ENCODE measurements at regions not wholly inside any gene's neighbourhood (a gene's known extent, or its start where the extent isn't known, plus 50 kb on each side); places are given as distances from the start of the nearest gene placed in this dataset.

DNA sequence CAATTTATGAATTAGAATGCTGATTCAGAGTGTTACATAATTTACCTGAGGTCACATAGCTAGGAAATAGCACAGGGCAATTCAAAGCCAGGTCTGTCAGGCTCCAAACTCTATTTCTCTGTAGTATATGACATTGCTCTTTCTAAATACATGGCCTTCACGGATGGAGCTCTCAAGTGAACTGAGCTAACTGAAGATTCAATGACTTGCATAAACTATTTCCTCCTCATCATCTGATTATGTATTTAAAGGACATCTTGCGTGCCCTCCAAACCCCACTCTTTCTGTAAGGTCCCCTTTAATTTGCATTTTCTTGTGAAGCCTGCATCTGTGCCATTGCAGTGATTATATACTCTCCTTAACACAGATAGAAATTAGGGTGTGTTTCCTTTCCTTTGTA is 537.4 kb upstream of the VRK2 start:
- ATAC-seq = no peak
- ChIA-PET POLR2A (no interaction called here), CTCF (interaction anchor here (0.7 kb wide), 1 partner anchor 693 kb away, joined by 5 read pairs; no protein-coding TSS in a partner anchor)
- Histone ChIP-seq H3K4me3 (ENCODE audit: low read depth in 2 of 2, low read length in 2 of 2) (no peak overlapping the region), H3K27me3 (ENCODE audit: control insufficient read depth, insufficient read depth, low read length) (no peaks in the 10 kb centered on the region), H3K4me1 (ENCODE audit: control insufficient read depth, insufficient read depth, low read length) (no peaks in the 10 kb centered on the region), H3K36me3 (ENCODE audit: control insufficient read depth, insufficient read depth, low read length) (no peaks in the 10 kb centered on the region), H3K9me3 (ENCODE audit: control insufficient read depth, insufficient read depth, low read depth, low read length) (no peaks in the 10 kb centered on the region), H3K27ac (ENCODE audit: low read length) (no peak overlapping the region)
- intact Hi-C loops (cut with micrococcal nuclease; ENCODE audit: unreplicated experiment) = no loop called here
- no peak for TF ChIP-seq SIN3A (IDR thresholded peaks at IDR 0.05; ENCODE audit: borderline replicate concordance, insufficient read depth, low read depth, low read length)
- TF ChIP-seq TCF7L2 (IDR thresholded peaks at IDR 0.05; ENCODE audit: low read depth, low read length) = no peak
- TF ChIP-seq, protein P1, sequence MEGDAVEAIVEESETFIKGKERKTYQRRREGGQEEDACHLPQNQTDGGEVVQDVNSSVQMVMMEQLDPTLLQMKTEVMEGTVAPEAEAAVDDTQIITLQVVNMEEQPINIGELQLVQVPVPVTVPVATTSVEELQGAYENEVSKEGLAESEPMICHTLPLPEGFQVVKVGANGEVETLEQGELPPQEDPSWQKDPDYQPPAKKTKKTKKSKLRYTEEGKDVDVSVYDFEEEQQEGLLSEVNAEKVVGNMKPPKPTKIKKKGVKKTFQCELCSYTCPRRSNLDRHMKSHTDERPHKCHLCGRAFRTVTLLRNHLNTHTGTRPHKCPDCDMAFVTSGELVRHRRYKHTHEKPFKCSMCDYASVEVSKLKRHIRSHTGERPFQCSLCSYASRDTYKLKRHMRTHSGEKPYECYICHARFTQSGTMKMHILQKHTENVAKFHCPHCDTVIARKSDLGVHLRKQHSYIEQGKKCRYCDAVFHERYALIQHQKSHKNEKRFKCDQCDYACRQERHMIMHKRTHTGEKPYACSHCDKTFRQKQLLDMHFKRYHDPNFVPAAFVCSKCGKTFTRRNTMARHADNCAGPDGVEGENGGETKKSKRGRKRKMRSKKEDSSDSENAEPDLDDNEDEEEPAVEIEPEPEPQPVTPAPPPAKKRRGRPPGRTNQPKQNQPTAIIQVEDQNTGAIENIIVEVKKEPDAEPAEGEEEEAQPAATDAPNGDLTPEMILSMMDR (IDR thresholded peaks at IDR 0.05) = no peak
- no peak for TF ChIP-seq POLR2AphosphoS5 (IDR thresholded peaks at IDR 0.05; ENCODE audit: low read depth, low read length)
- TF ChIP-seq, protein P2, sequence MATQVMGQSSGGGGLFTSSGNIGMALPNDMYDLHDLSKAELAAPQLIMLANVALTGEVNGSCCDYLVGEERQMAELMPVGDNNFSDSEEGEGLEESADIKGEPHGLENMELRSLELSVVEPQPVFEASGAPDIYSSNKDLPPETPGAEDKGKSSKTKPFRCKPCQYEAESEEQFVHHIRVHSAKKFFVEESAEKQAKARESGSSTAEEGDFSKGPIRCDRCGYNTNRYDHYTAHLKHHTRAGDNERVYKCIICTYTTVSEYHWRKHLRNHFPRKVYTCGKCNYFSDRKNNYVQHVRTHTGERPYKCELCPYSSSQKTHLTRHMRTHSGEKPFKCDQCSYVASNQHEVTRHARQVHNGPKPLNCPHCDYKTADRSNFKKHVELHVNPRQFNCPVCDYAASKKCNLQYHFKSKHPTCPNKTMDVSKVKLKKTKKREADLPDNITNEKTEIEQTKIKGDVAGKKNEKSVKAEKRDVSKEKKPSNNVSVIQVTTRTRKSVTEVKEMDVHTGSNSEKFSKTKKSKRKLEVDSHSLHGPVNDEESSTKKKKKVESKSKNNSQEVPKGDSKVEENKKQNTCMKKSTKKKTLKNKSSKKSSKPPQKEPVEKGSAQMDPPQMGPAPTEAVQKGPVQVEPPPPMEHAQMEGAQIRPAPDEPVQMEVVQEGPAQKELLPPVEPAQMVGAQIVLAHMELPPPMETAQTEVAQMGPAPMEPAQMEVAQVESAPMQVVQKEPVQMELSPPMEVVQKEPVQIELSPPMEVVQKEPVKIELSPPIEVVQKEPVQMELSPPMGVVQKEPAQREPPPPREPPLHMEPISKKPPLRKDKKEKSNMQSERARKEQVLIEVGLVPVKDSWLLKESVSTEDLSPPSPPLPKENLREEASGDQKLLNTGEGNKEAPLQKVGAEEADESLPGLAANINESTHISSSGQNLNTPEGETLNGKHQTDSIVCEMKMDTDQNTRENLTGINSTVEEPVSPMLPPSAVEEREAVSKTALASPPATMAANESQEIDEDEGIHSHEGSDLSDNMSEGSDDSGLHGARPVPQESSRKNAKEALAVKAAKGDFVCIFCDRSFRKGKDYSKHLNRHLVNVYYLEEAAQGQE (IDR thresholded peaks at IDR 0.05; ENCODE audit: insufficient read depth in 1 of 2, low read depth in 2 of 2, low read length in 1 of 2) = no peak
- no peak for DNase-seq (ENCODE audit: low read depth, low spot score)
- BruUV-seq (replicated peaks) = no TSS peak
- in situ Hi-C loops (cut with HindIII; ENCODE audit: low pct_unique_long_range_greater_than_20kb, low sequenced_read_pairs) = no loop called here

DNA sequence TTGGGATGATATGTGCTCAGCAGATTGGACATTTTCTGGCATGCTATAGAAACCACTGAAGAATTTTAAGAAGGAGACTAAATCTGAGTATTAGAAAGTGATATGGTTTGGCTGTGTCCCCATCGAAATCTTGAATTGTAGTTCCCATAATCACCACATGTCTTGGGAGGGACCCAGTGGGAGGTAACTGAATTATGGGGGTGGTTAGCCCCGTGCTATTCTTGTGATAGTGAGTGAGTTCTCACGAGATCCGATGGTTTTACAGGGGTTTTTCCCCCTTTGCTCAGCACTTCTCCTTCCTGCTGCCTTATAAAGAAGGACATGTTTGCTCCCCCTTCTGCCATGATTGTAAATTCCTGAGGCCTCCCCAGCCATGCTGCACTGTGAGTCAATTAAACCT is 535.9 kb upstream of the VRK2 start:
- Histone ChIP-seq H3K4me3 (ENCODE audit: low read depth in 2 of 2, low read length in 2 of 2) (no peak overlapping the region), H3K4me1 (ENCODE audit: control insufficient read depth, insufficient read depth, low read length) (no peaks in the 10 kb centered on the region), H3K9me3 (ENCODE audit: control insufficient read depth, insufficient read depth, low read depth, low read length) (no peaks in the 10 kb centered on the region), H3K27me3 (ENCODE audit: control insufficient read depth, insufficient read depth, low read length) (no peaks in the 10 kb centered on the region), H3K36me3 (ENCODE audit: control insufficient read depth, insufficient read depth, low read length) (no peaks in the 10 kb centered on the region), H3K27ac (ENCODE audit: low read length) (no peak overlapping the region)
- ATAC-seq (no peak), DNase-seq (ENCODE audit: low read depth, low spot score) (no peak)
- BruUV-seq (replicated peaks) = no TSS peak
- TF ChIP-seq, protein P2 (IDR thresholded peaks at IDR 0.05; ENCODE audit: insufficient read depth in 1 of 2, low read depth in 2 of 2, low read length in 1 of 2) = no peak
- TF ChIP-seq POLR2AphosphoS5 (IDR thresholded peaks at IDR 0.05; ENCODE audit: low read depth, low read length) (no peak), TCF7L2 (IDR thresholded peaks at IDR 0.05; ENCODE audit: low read depth, low read length) (no peak), SIN3A (IDR thresholded peaks at IDR 0.05; ENCODE audit: borderline replicate concordance, insufficient read depth, low read depth, low read length) (no peak)
- TF ChIP-seq, protein P1 (IDR thresholded peaks at IDR 0.05) = no peak
- POLR2A ChIA-PET = no interaction called here
- CTCF ChIA-PET = no interaction called here
- in situ Hi-C loops (cut with HindIII; ENCODE audit: low pct_unique_long_range_greater_than_20kb, low sequenced_read_pairs) = no loop called here
- intact Hi-C loops (cut with micrococcal nuclease; ENCODE audit: unreplicated experiment) = loop anchor here (10.0 kb wide), 1 partner anchor 1786 kb away; no protein-coding TSS in a partner anchor

All from Panc1 (cell line).